OCI-LY7 (cell line): ENCODE measurements at regions not wholly inside any gene's neighbourhood (a gene's known extent, or its start where the extent isn't known, plus 50 kb on each side); places are given as distances from the start of the nearest gene placed in this dataset.

ENCODE experiments used
- BruUV-seq: library from RNA; stranded (reverse); fragments of 400-500 nt; replicated peaks from 2 replicates; lab custom pipeline; 2021; lab: Mats Ljungman, UMichigan
- CTCF ChIA-PET: fragments of 300-600 bp; sonication (Branson Sonifier 250); formaldehyde crosslinking; loops from one replicate; lab custom pipeline; 2022; ENCODE audit warnings: antibody characterized with exemption; ENCODE audit not compliant: unreplicated experiment; lab: Charles Lee
- POLR2A ChIA-PET: fragments of 300-600 bp; sonication (Branson Sonifier 250); formaldehyde crosslinking; loops from one replicate; lab custom pipeline; 2022; ENCODE audit warnings: antibody characterized with exemption; lab: Charles Lee
- DNase-seq: peaks from one replicate; pipeline ENCODE4 v3.0.0-alpha.2; 2015; ENCODE audit warnings: low spot score
- H2AFZ ChIP-seq: fragments of 200-600 bp; sonication (generic), shearing (Covaris generic); 2 replicates; pipeline ENCODE4 v1.6.1; 2014; ENCODE audit warnings: mild to moderate bottlenecking, antibody characterized with exemption, low read length, moderate library complexity
- H3K27ac ChIP-seq: fragments of 200-600 bp; sonication (generic); 2 replicates; pipeline ENCODE4 v1.5.1; 2014; ENCODE audit warnings: mixed run types, low read depth, mild to moderate bottlenecking, moderate library complexity, low read length, inconsistent platforms; ENCODE audit not compliant: poor library complexity, severe bottlenecking
- H3K36me3 ChIP-seq: fragments of 200-600 bp; sonication (generic); 2 replicates; pipeline ENCODE4 v1.6.1; 2014; ENCODE audit warnings: mild to moderate bottlenecking, antibody characterized with exemption, low read length, moderate library complexity, mixed read lengths; ENCODE audit not compliant: insufficient read depth
- H3K4me1 ChIP-seq: fragments of 200-600 bp; sonication (generic); 2 replicates; pipeline ENCODE4 v1.5.1; 2014; ENCODE audit warnings: mild to moderate bottlenecking, low read length; ENCODE audit not compliant: insufficient read depth, poor library complexity, severe bottlenecking
- H3K4me2 ChIP-seq: fragments of 200-600 bp; sonication (generic); 2 replicates; pipeline ENCODE4 v1.6.1; 2014; ENCODE audit warnings: mild to moderate bottlenecking, low read length
- H3K4me3 ChIP-seq: fragments of 200-600 bp; sonication (generic); 2 replicates; pipeline ENCODE4 v1.5.1; 2014; ENCODE audit warnings: mild to moderate bottlenecking, low read depth, low read length; ENCODE audit not compliant: poor library complexity, severe bottlenecking
- H3K79me2 ChIP-seq: fragments of 200-600 bp; sonication (generic); 2 replicates; pipeline ENCODE4 v1.6.1; 2016; ENCODE audit warnings: low read depth, mild to moderate bottlenecking, low read length, moderate library complexity, mixed read lengths; ENCODE audit not compliant: insufficient read depth
- H3K9me2 ChIP-seq: fragments of 200-600 bp; sonication (generic); 2 replicates; pipeline ENCODE4 v1.6.1; 2016; ENCODE audit warnings: mild to moderate bottlenecking, low read length, mixed read lengths; ENCODE audit not compliant: insufficient read depth
- H3K9me3 ChIP-seq: fragments of 200-600 bp; sonication (generic); 2 replicates; pipeline ENCODE4 v1.6.1; 2014; ENCODE audit warnings: mild to moderate bottlenecking, mixed run types, low read length, mixed read lengths
- H4K20me1 ChIP-seq: fragments of 200-600 bp; sonication (generic); 2 replicates; pipeline ENCODE4 v1.6.1; 2014; ENCODE audit warnings: mild to moderate bottlenecking, antibody characterized with exemption, low read length, moderate library complexity, mixed read lengths; ENCODE audit not compliant: insufficient read depth
- CTCF ChIP-seq: fragments of 200-600 bp; sonication (generic); conservative IDR thresholded peaks from 2 replicates; pipeline ENCODE4 v1.5.1; 2014; ENCODE audit warnings: mild to moderate bottlenecking, antibody characterized with exemption, low read length, moderate library complexity, mixed read lengths
- EZH2phosphoT487 ChIP-seq: fragments of 200-600 bp; sonication (generic); IDR thresholded peaks from 2 replicates; pipeline ENCODE4 v1.6.1; 2018; ENCODE audit warnings: low read depth, borderline replicate concordance, mild to moderate bottlenecking, mixed run types, antibody characterized with exemption, low read length, moderate library complexity, mixed read lengths
- intact Hi-C: fragments of 100-400 bp; cut with micrococcal nuclease; formaldehyde crosslinking; loops from one replicate; pipeline ENCODE4 v1.10.0; 2022; ENCODE audit not compliant: unreplicated experiment

GRCh38 chr16:59411961-59412841 is 678.1 kb upstream of the GOT2 start:
- no peak overlapping the region for H2AFZ ChIP-seq
- H3K9me2 ChIP-seq = no peaks in the 10 kb centered on the region
- no peak overlapping the region for H3K27ac ChIP-seq
- no peaks in the 10 kb centered on the region for H3K36me3 ChIP-seq
- CTCF ChIA-PET = no interaction called here
- intact Hi-C loops = no loop called here
- DNase-seq = no peak
- no peak overlapping the region for H3K4me3 ChIP-seq
- no peak overlapping the region for H3K4me2 ChIP-seq
- no peaks in the 10 kb centered on the region for H3K9me3 ChIP-seq
- H3K4me1 ChIP-seq = no peaks in the 10 kb centered on the region
- TF ChIP-seq EZH2phosphoT487 = no peak
- TF ChIP-seq CTCF = 0 out of 2 replicates have a peak, but pooled peaks have one; percentile 39
- BruUV-seq = no TSS peak
- no peaks in the 10 kb centered on the region for H4K20me1 ChIP-seq
- POLR2A ChIA-PET = no interaction called here
- H3K79me2 ChIP-seq = no peaks in the 10 kb centered on the region

- ChIA-PET POLR2A (interaction anchor here (0.5 to 0.6 kb wide), 2 partner anchors 583 to 610 kb away, joined by 3 to 4 read pairs; no protein-coding TSS in a partner anchor), CTCF (no interaction called here)
- no peaks in the 10 kb centered on the region for H3K36me3 ChIP-seq
- no peak overlapping the region for H2AFZ ChIP-seq
- BruUV-seq = no TSS peak
- no peaks in the 10 kb centered on the region for H3K9me3 ChIP-seq
- intact Hi-C loops = no loop called here
- TF ChIP-seq CTCF (no peak), EZH2phosphoT487 (no peak)
- no peaks in the 10 kb centered on the region for H4K20me1 ChIP-seq
- H3K4me3 ChIP-seq = no peak overlapping the region
- DNase-seq = no peak
- H3K27ac ChIP-seq = no peak overlapping the region
- H3K9me2 ChIP-seq = no peaks in the 10 kb centered on the region
- H3K79me2 ChIP-seq = no peaks in the 10 kb centered on the region
- no peak overlapping the region for H3K4me2 ChIP-seq
- H3K4me1 ChIP-seq = no peaks in the 10 kb centered on the region
Observed at GRCh38 chr16:59410451-59410850, 676.3 kb upstream of the GOT2 start.

GRCh38 chr16:59405802-59406201 is 671.7 kb upstream of the GOT2 start:
- POLR2A ChIA-PET = interaction anchor here (1.1 kb wide), 1 partner anchor 25 kb away, joined by 5 read pairs; no protein-coding TSS in a partner anchor
- no peak overlapping the region for H3K4me2 ChIP-seq

More at GRCh38 chr16:59405802-59406201, 671.7 kb upstream of the GOT2 start:
- Histone ChIP-seq H2AFZ (no peak overlapping the region), H3K9me2 (no peaks in the 10 kb centered on the region), H3K9me3 (no peaks in the 10 kb centered on the region), H3K27ac (no peak overlapping the region), H3K4me3 (no peak overlapping the region), H4K20me1 (no peaks in the 10 kb centered on the region), H3K36me3 (no peaks in the 10 kb centered on the region), H3K4me1 (no peaks in the 10 kb centered on the region), H3K79me2 (no peaks in the 10 kb centered on the region)
- CTCF ChIA-PET = no interaction called here
- TF ChIP-seq EZH2phosphoT487 (no peak), CTCF (no peak)
- intact Hi-C loops = no loop called here
- BruUV-seq = no TSS peak
- no peak for DNase-seq
